HCT116 (cell line): ENCODE measurements at regions not wholly inside any gene's neighbourhood (a gene's known extent, or its start where the extent isn't known, plus 50 kb on each side); places are given as distances from the start of the nearest gene placed in this dataset.

Experiments used
- ATAC-seq: fragments of 200-7000 bp; cut with Tn5 transposase; 2 replicates; pipeline ENCODE4 v1.9.1; 2020; ENCODE audit warnings: mild to moderate bottlenecking, moderate library complexity
- BruUV-seq: library from RNA; stranded (reverse); fragments of 400-500 nt; replicated peaks from 2 replicates; lab custom pipeline; 2021; lab: Mats Ljungman, UMichigan
- CTCF ChIA-PET: fragments of 300-600 bp; sonication (Branson Sonifier 250); formaldehyde crosslinking; loops from one replicate; lab custom pipeline; 2021; ENCODE audit warnings: antibody characterized with exemption; lab: Charles Lee
- POLR2A ChIA-PET: fragments of 300-600, 350-600 bp; sonication (Branson Sonifier 250); formaldehyde crosslinking; loops from one replicate; lab custom pipeline; 2021; ENCODE audit warnings: antibody characterized with exemption; lab: Charles Lee
- RAD21 ChIA-PET, 2 experiments: fragments of 300-600 bp; sonication (Branson Sonifier 250); formaldehyde crosslinking; loops; one replicate each; lab custom pipeline; 2023; ENCODE audit warnings: low total read pairs in 2 of 2; ENCODE audit not compliant: uncharacterized antibody in 2 of 2, unreplicated experiment in 2 of 2, low non-redundant PET in 1 of 2; lab: Charles Lee
- DNase-seq: peaks from one replicate; pipeline ENCODE4 v3.0.0-alpha.2; 2010; ENCODE audit warnings: low read depth, low spot score
- H2AFZ ChIP-seq: fragments of 200-600 bp; shearing (Covaris generic), sonication (generic); 2 replicates; pipeline ENCODE4 v1.6.1; 2017; ENCODE audit warnings: low read depth, mixed run types, mixed read lengths, antibody characterized with exemption, low read length; ENCODE audit not compliant: poor library complexity, severe bottlenecking
- H3K27ac ChIP-seq: 2 replicates; pipeline ENCODE4 v1.5.1; 2012; ENCODE audit warnings: low read depth, low read length
- H3K27me3 ChIP-seq: fragments of 200-600 bp; sonication (generic); 2 replicates; pipeline ENCODE4 v1.6.1; 2016; ENCODE audit warnings: mixed run types, low read length, mixed read lengths; ENCODE audit not compliant: insufficient read depth
- H3K36me3 ChIP-seq, 2 experiments: fragments of 200-500 bp in 1 of 2; fragments of 200-600 bp in 1 of 2; sonication (Bioruptor generic) in 1 of 2; sonication (generic) in 1 of 2; 2 replicates each; pipeline versions ENCODE4 v1.5.1 to v1.6.1; 2014 to 2016; ENCODE audit warnings: low read length in 2 of 2, inconsistent platforms in 1 of 2, mixed read lengths in 1 of 2, mixed run types in 1 of 2; ENCODE audit not compliant: insufficient read depth in 2 of 2, control insufficient read depth in 1 of 2
- H3K4me1 ChIP-seq, 2 experiments: fragments of 200-600 bp in 1 of 2; sonication (generic) in 1 of 2; 2 replicates each; pipeline versions ENCODE4 v1.5.1 to v1.6.1; 2012 to 2017; ENCODE audit warnings: low read length in 2 of 2, inconsistent platforms in 1 of 2, mild to moderate bottlenecking in 1 of 2, mixed read lengths in 1 of 2, mixed run types in 1 of 2, moderate library complexity in 1 of 2; ENCODE audit not compliant: insufficient read depth in 2 of 2, control insufficient read depth in 1 of 2
- H3K4me2 ChIP-seq: fragments of 200-600 bp; sonication (generic); 2 replicates; pipeline ENCODE4 v1.6.1; 2017; ENCODE audit warnings: mixed run types, low read length, mixed read lengths
- H3K4me3 ChIP-seq, 2 experiments: fragments of 200-600 bp in 1 of 2; sonication (generic) in 1 of 2; replicated peaks in 1 of 2; 2 replicates each; pipeline ENCODE4 v1.5.1; 2011 to 2016; ENCODE audit warnings: low read length in 2 of 2, control low read depth in 1 of 2, low read depth in 1 of 2, mild to moderate bottlenecking in 1 of 2, mixed read lengths in 1 of 2, mixed run types in 1 of 2
- H3K79me2 ChIP-seq: fragments of 200-600 bp; sonication (generic); 2 replicates; pipeline ENCODE4 v1.6.1; 2017; ENCODE audit warnings: mild to moderate bottlenecking, mixed run types, low read length, moderate library complexity, mixed read lengths; ENCODE audit not compliant: insufficient read depth
- H3K9ac ChIP-seq: fragments of 200-600 bp; sonication (generic); 2 replicates; pipeline ENCODE4 v1.6.1; 2016; ENCODE audit warnings: low read length, mixed read lengths
- H3K9me2 ChIP-seq: fragments of 200-600 bp; sonication (generic), shearing (Covaris generic); 2 replicates; pipeline ENCODE4 v1.6.1; 2017; ENCODE audit warnings: mixed run types, mild to moderate bottlenecking, moderate library complexity; ENCODE audit not compliant: insufficient read depth
- H3K9me3 ChIP-seq, 2 experiments: fragments of 200-500 bp in 1 of 2; fragments of 200-600 bp in 1 of 2; sonication (Bioruptor generic) in 1 of 2; sonication (generic) in 1 of 2; 2 replicates each; pipeline ENCODE4 v1.6.1; 2014 to 2017; ENCODE audit warnings: low read length in 2 of 2, mixed read lengths in 2 of 2, inconsistent platforms in 1 of 2, low read depth in 1 of 2, mild to moderate bottlenecking in 1 of 2, mixed run types in 1 of 2, moderate library complexity in 1 of 2; ENCODE audit not compliant: control insufficient read depth in 1 of 2, insufficient read depth in 1 of 2
- H4K20me1 ChIP-seq: fragments of 200-600 bp; sonication (generic), shearing (Covaris generic); 2 replicates; pipeline ENCODE4 v1.6.1; 2017; ENCODE audit warnings: mixed run types, mild to moderate bottlenecking, moderate library complexity; ENCODE audit not compliant: insufficient read depth
- ATF3 ChIP-seq: IDR thresholded peaks from 2 replicates; pipeline ENCODE4 v1.6.1; 2012
- CBX3 ChIP-seq: IDR thresholded peaks from 2 replicates; pipeline ENCODE4 v1.6.1; 2012; ENCODE audit warnings: low read depth
- CEBPB ChIP-seq: IDR thresholded peaks from 2 replicates; pipeline ENCODE4 v1.6.1; 2012; ENCODE audit warnings: low read depth
- CTCF ChIP-seq, 3 experiments: fragments of 200-600 bp in 1 of 3; sonication (generic) in 1 of 3; IDR thresholded peaks in 2 of 3; conservative IDR thresholded peaks in 1 of 3; 2 replicates each; pipeline ENCODE4 v1.5.1; 2012 to 2017; ENCODE audit warnings: low read depth in 2 of 3, low read length in 2 of 3, antibody characterized with exemption in 1 of 3, borderline replicate concordance in 1 of 3, control low read depth in 1 of 3, mild to moderate bottlenecking in 1 of 3, mixed read lengths in 1 of 3, mixed run types in 1 of 3, moderate library complexity in 1 of 3; ENCODE audit not compliant: insufficient read depth in 1 of 3
- EGR1 ChIP-seq: IDR thresholded peaks from 2 replicates; pipeline ENCODE4 v1.6.1; 2012; ENCODE audit warnings: low read depth
- ELF1 ChIP-seq: IDR thresholded peaks from 2 replicates; pipeline ENCODE4 v1.6.1; 2012; ENCODE audit warnings: low read depth, borderline replicate concordance
- EZH2 ChIP-seq: fragments of 200-600 bp; sonication (generic); IDR thresholded peaks from 2 replicates; pipeline ENCODE4 v1.6.1; 2017; ENCODE audit warnings: antibody characterized with exemption, mixed run types
- FOSL1 ChIP-seq: IDR thresholded peaks from 2 replicates; pipeline ENCODE4 v1.6.1; 2012; ENCODE audit warnings: low read depth
- JUND ChIP-seq: IDR thresholded peaks from 2 replicates; pipeline ENCODE4 v1.6.1; 2012
- POLR2AphosphoS5 ChIP-seq: IDR thresholded peaks from 2 replicates; pipeline ENCODE4 v1.6.1; 2011; ENCODE audit warnings: mild to moderate bottlenecking, low read depth, low read length, moderate library complexity
- REST ChIP-seq: IDR thresholded peaks from 2 replicates; pipeline ENCODE4 v1.6.1; 2012; ENCODE audit warnings: low read depth
- SIN3A ChIP-seq: IDR thresholded peaks from 2 replicates; pipeline ENCODE4 v1.6.1; 2012; ENCODE audit warnings: low read depth
- TCF7L2 ChIP-seq: IDR thresholded peaks from 2 replicates; pipeline ENCODE4 v1.7.0; 2011; ENCODE audit warnings: borderline replicate concordance, inconsistent platforms; ENCODE audit not compliant: insufficient read depth, insufficient read length; ENCODE audit errors: extremely low read depth
- ZBTB33 ChIP-seq: IDR thresholded peaks from 2 replicates; pipeline ENCODE4 v1.6.1; 2011; ENCODE audit warnings: mild to moderate bottlenecking, low read length, moderate library complexity; ENCODE audit not compliant: insufficient replicate concordance; ENCODE audit errors: extremely low read depth
- ZFX ChIP-seq: fragments of 450-650 bp; IDR thresholded peaks from 2 replicates; pipeline ENCODE4 v1.6.1; 2017
- ZNF274 ChIP-seq: fragments of 200-500 bp; sonication (Bioruptor generic); IDR thresholded peaks from 2 replicates; pipeline ENCODE4 v1.6.1; 2014; ENCODE audit warnings: mild to moderate bottlenecking, low read depth, low read length, inconsistent platforms
- intact Hi-C: fragments of 100-400 bp; cut with micrococcal nuclease; formaldehyde crosslinking; loops from 2 replicates; pipeline ENCODE4 v1.10.0; 2022

- no peaks in the 10 kb centered on the region for H3K9me3 ChIP-seq
- DNase-seq (no peak), ATAC-seq (no peak)
- POLR2A ChIA-PET = no interaction called here
- no peak overlapping the region for H2AFZ ChIP-seq
- no peak overlapping the region for H3K4me3 ChIP-seq
- H3K9ac ChIP-seq = no peak overlapping the region
- H3K79me2 ChIP-seq = no peaks in the 10 kb centered on the region
- intact Hi-C loops = no loop called here
- no peak overlapping the region for H3K4me2 ChIP-seq
- no peaks in the 10 kb centered on the region for H3K9me2 ChIP-seq
- H3K27me3 ChIP-seq = no peaks in the 10 kb centered on the region
- H3K36me3 ChIP-seq = no peaks in the 10 kb centered on the region
- TF ChIP-seq POLR2AphosphoS5 (no peak), ATF3 (no peak), FOSL1 (no peak), TCF7L2 (no peak), ELF1 (no peak), ZFX (no peak), REST (no peak), ZNF274 (no peak), JUND (no peak), SIN3A (no peak), CTCF (IDR thresholded peaks at IDR 0.05 in 2 of 3, conservative IDR thresholded peaks at IDR 0.05 in 1 of 3; ENCODE audit: borderline replicate concordance in 1 of 3, insufficient read depth in 1 of 3, low read depth in 2 of 3, low read length in 2 of 3) (no peak), ZBTB33 (no peak), EZH2 (no peak), EGR1 (no peak), CEBPB (no peak), CBX3 (no peak)
- H3K27ac ChIP-seq = no peak overlapping the region
- RAD21 ChIA-PET = no interaction called here
- H3K4me1 ChIP-seq = no peaks in the 10 kb centered on the region
- no peaks in the 10 kb centered on the region for H4K20me1 ChIP-seq
- BruUV-seq = no TSS peak
- CTCF ChIA-PET = no interaction called here
Measured at GRCh38 chr7:156499247-156499881, 141.2 kb upstream of the RNF32 start.
